ENCODE measurements at regions not wholly inside any gene's neighbourhood (a gene's known extent, or its start where the extent isn't known, plus 50 kb on each side); places are given as distances from the start of the nearest gene placed in this dataset.
"Not testable (repeated sequence)": the region's sequence is repeated elsewhere in the genome, so short reads cannot be mapped to it uniquely, and the experiment has no call there.

DNA sequence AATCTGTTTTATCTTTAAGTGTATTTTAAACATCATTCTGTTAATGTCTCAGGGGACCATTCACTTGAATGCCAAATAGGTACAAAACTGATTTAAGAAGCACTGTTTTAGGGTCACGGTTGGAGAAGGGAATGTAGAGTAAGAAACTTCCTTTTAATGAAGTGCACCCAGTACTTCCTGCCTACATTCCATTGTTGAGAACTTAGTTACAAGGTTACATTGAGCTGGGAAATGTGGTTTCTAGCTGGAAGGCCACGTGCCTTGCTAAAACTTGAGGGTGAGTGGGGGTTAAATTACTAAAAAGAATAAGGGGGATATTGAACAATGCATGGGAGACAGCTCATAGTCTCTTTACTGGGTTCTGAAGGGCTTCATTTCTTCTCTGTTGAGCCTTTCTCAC lies 78.3 kb upstream of the TBC1D5 start:
- TF ChIP-seq MYC (IDR thresholded peaks at IDR 0.05; ENCODE audit: low read depth, low read length) (no peak), POLR2A (IDR thresholded peaks at IDR 0.05; ENCODE audit: extremely low read depth, insufficient read length) (no peak)
- TF ChIP-seq, protein P1, sequence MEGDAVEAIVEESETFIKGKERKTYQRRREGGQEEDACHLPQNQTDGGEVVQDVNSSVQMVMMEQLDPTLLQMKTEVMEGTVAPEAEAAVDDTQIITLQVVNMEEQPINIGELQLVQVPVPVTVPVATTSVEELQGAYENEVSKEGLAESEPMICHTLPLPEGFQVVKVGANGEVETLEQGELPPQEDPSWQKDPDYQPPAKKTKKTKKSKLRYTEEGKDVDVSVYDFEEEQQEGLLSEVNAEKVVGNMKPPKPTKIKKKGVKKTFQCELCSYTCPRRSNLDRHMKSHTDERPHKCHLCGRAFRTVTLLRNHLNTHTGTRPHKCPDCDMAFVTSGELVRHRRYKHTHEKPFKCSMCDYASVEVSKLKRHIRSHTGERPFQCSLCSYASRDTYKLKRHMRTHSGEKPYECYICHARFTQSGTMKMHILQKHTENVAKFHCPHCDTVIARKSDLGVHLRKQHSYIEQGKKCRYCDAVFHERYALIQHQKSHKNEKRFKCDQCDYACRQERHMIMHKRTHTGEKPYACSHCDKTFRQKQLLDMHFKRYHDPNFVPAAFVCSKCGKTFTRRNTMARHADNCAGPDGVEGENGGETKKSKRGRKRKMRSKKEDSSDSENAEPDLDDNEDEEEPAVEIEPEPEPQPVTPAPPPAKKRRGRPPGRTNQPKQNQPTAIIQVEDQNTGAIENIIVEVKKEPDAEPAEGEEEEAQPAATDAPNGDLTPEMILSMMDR (IDR thresholded peaks at IDR 0.05; ENCODE audit: low read depth, low read length) = no peak
- TF ChIP-seq, protein P2, sequence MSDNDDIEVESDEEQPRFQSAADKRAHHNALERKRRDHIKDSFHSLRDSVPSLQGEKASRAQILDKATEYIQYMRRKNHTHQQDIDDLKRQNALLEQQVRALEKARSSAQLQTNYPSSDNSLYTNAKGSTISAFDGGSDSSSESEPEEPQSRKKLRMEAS (IDR thresholded peaks at IDR 0.05; ENCODE audit: low read depth, low read length) = no peak
- DNase-seq (ENCODE audit: low read depth) = no peak
- no peak overlapping the region for H3K4me3 ChIP-seq (ENCODE audit: low read depth, low read length)

DNA sequence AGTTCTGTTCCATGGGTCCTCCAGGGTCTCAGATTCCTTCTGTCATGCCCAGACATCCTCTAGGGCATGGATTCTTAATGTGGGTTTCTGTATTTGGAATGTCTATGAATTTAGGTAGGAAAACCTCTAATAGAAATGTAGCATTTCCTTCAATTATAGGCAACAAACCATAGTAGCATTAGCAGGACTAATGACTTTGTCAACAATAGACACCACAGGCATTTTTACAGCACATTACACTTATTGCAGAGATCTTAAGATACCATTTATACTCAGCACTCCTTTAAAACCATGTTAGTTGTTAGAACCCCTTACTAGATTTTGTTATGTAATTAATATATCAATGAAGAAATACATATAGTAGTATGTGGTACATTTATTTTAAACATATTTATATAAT lies 77.8 kb upstream of the TBC1D5 start:
- TF ChIP-seq, protein P2 (IDR thresholded peaks at IDR 0.05; ENCODE audit: low read depth, low read length) = no peak
- TF ChIP-seq POLR2A (IDR thresholded peaks at IDR 0.05; ENCODE audit: extremely low read depth, insufficient read length) (no peak), MYC (IDR thresholded peaks at IDR 0.05; ENCODE audit: low read depth, low read length) (no peak)
- TF ChIP-seq, protein P1 (IDR thresholded peaks at IDR 0.05; ENCODE audit: low read depth, low read length) = no peak
- no peak overlapping the region for H3K4me3 ChIP-seq (ENCODE audit: low read depth, low read length)
- no peak for DNase-seq (ENCODE audit: low read depth)

DNA sequence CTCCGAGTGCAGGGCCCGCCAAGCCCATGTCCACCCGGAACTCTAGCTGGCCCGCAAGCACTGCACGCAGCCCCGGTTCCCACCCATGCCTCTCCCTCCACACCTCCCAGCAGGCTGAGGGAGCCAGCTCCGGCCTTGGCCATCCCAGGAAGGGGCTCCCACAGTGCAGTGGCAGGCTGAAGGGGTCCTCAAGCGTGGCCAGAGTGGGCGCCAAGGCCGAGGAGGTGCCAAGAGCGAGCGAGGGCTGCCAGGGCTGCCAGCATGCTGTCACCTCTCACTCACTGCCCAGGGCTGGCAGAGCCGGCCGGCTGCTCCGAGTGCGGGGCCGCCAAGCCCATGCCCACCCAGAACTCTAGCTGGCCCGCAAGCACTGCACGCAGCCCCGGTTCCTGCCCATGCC lies 75.5 kb upstream of the TBC1D5 start:
- not testable (repeated sequence) for DNase-seq (ENCODE audit: low read depth); H3K4me3 ChIP-seq (ENCODE audit: low read depth, low read length)

DNA sequence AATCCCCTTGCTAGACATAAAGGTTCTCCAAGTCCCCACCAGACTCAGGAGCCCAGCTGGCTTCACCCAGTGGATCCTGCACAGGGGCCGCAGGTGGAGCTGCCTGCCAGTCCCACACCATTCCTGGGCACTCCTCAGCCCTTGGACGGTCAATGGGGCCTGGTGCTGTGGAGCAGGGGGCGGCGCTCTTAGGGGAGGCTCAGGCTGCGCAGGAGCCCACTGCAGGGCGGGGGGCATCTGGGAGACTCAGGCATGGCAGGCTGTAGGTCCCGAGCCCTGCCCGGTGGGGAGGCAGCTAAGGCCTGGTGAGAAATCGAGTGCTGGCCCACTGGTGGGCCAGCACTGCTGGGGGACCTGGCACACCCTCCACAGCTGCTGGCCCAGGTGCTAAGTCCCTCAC lies 75.1 kb upstream of the TBC1D5 start:
- DNase-seq (ENCODE audit: low read depth) = no peak
- TF ChIP-seq, protein P2 (IDR thresholded peaks at IDR 0.05; ENCODE audit: low read depth, low read length) = no peak
- TF ChIP-seq, protein P1 (IDR thresholded peaks at IDR 0.05; ENCODE audit: low read depth, low read length) = no peak
- TF ChIP-seq POLR2A (IDR thresholded peaks at IDR 0.05; ENCODE audit: extremely low read depth, insufficient read length) = no peak
- no peak for TF ChIP-seq MYC (IDR thresholded peaks at IDR 0.05; ENCODE audit: low read depth, low read length)
- no peak overlapping the region for H3K4me3 ChIP-seq (ENCODE audit: low read depth, low read length)

DNA sequence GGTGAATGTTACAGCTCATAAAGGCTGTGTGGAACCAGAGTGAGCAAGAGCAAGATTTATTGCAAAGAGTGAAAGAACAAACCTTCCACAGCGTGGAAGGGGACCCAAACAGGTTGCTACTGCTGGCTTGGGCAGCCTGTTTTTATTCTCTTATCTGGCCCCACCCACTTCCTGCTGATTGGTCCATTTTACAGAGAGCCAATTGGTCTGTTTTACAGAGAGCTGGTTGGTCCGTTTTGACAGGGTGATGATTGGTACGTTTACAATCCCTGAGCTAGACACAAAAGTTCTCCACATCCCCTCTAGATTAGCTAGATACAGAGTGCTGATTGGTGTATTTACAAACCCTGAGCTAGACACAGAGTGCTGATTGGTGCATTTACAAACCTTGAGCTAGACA lies 74.4 kb upstream of the TBC1D5 start:
- not testable (repeated sequence) for H3K4me3 ChIP-seq (ENCODE audit: low read depth, low read length)

DNA sequence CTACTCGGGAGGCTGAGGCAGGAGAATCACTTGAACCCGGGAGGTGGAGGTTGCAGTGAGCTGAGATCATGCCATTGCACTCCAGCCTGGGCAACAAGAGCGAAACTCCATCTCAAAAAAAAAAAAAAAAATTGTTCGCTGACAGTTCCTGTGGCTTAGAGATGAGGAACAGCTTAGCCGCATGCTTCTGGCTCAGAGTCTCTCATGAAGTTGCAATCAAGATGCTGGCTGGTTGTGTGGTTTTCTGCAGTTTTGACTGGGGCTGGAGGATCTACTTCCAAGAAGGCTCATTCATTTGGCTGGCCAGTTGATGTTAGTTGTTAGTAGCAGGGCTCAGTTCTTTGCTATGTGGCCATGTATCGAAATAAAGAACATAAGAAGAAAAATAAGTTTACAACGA lies 69.9 kb upstream of the TBC1D5 start:
- DNase-seq (ENCODE audit: low read depth); H3K4me3 ChIP-seq (ENCODE audit: low read depth, low read length): not testable (repeated sequence)

More for the DNA sequence above, 74.4 kb upstream of the TBC1D5 start:
- DNase-seq (ENCODE audit: low read depth) = not testable (repeated sequence)

DNA sequence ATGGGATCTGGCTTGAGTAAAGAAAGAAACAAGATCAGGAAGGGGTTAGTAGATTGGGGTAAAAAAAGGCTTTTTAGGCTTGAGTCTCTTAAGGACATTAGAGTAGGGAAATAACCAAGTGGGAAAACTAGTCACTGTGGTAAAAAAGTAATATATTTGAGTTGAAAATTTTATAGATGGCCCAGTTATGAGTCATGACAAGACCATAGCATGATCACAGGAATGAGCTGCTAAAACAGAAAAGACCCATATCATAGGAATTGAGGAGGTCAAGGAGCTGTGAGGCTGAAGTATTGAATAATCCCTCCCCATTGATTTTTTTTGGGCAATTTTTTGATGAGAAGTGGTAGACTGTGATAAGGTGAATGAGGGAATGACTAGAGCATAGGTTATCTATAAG lies 69.2 kb upstream of the TBC1D5 start:
- DNase-seq (ENCODE audit: low read depth) = no peak
- H3K4me3 ChIP-seq (ENCODE audit: low read depth, low read length) = no peak overlapping the region
- TF ChIP-seq, protein P1 (IDR thresholded peaks at IDR 0.05; ENCODE audit: low read depth, low read length) = no peak
- TF ChIP-seq POLR2A (IDR thresholded peaks at IDR 0.05; ENCODE audit: extremely low read depth, insufficient read length) = no peak
- TF ChIP-seq MYC (IDR thresholded peaks at IDR 0.05; ENCODE audit: low read depth, low read length) = no peak
- TF ChIP-seq, protein P2 (IDR thresholded peaks at IDR 0.05; ENCODE audit: low read depth, low read length) = no peak

DNA sequence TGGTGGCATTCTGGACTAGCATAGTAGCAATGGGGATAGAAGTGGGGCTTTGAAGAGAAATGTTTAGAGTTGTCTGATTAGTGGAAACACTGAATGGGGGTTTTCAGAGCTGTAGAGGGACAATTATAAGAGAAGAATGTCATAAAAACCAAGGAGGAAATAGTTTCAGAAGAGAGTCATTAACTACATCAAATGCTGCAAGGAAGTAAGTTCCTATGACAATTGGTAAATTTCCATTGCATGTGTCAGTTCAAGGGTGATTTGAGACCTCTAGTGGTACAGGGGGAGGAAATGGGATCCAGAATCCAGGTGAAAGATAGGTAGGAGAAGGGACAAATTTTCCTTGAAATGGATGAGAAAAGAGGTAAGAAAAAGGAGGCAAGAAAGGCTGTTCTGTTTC lies 68.3 kb upstream of the TBC1D5 start:
- DNase-seq (ENCODE audit: low read depth) = no peak
- no peak overlapping the region for H3K4me3 ChIP-seq (ENCODE audit: low read depth, low read length)
- TF ChIP-seq, protein P2 (IDR thresholded peaks at IDR 0.05; ENCODE audit: low read depth, low read length) = no peak
- TF ChIP-seq, protein P1 (IDR thresholded peaks at IDR 0.05; ENCODE audit: low read depth, low read length) = no peak

Measured in NB4 (cell line).